NCI-H1436 (cell line): ENCODE measurements at regions not wholly inside any gene's neighbourhood (a gene's known extent, or its start where the extent isn't known, plus 50 kb on each side); places are given as distances from the start of the nearest gene placed in this dataset.
"Not testable (repeated sequence)": the region's sequence is repeated elsewhere in the genome, so short reads cannot be mapped to it uniquely, and the experiment has no call there.

Experiments used
- DNase-seq: peaks from one replicate; lab custom pipeline; 2025; lab: John Stamatoyannopoulos, UW

- DNase-seq = no peak
These were observed 349.8 kb downstream of the IPO8 start for GRCh38 chr12:30345744-30346471.

- DNase-seq = no peak
These were observed 365.1 kb downstream of the IPO8 start for GRCh38 chr12:30330565-30330964.

- DNase-seq = no peak
These were observed 366.4 kb downstream of the IPO8 start for GRCh38 chr12:30329281-30329680.

GRCh38 chr12:30323008-30323407, 372.7 kb downstream of the IPO8 start:
- no peak for DNase-seq

- DNase-seq = no peak
These were observed 375.1 kb downstream of the IPO8 start for GRCh38 chr12:30320561-30320960.

- DNase-seq = no peak
These were observed 381.1 kb downstream of the IPO8 start for GRCh38 chr12:30314506-30315100.

GRCh38 chr12:30308010-30308717, 387.5 kb downstream of the IPO8 start:
- DNase-seq = no peak

- no peak for DNase-seq
These were observed 391.1 kb downstream of the IPO8 start for GRCh38 chr12:30304528-30304927.

- DNase-seq = no peak
These were observed 394.4 kb downstream of the IPO8 start for GRCh38 chr12:30301291-30301690.

GRCh38 chr12:30296486-30296885, 399.2 kb downstream of the IPO8 start:
- DNase-seq = no peak

- DNase-seq = no peak
These were observed 409.2 kb downstream of the IPO8 start for GRCh38 chr12:30286345-30286926.

GRCh38 chr12:30278401-30278800, 417.3 kb downstream of the IPO8 start:
- DNase-seq = no peak

- DNase-seq = not testable (repeated sequence)
These were observed 423.2 kb downstream of the IPO8 start for GRCh38 chr12:30272515-30272914.

- DNase-seq = no peak
These were observed 426.2 kb downstream of the IPO8 start for GRCh38 chr12:30269496-30269895.

- no peak for DNase-seq
These were observed 427.6 kb downstream of the IPO8 start for GRCh38 chr12:30268041-30268440.

- no peak for DNase-seq
These were observed 432.2 kb downstream of the IPO8 start for GRCh38 chr12:30263434-30263833.

GRCh38 chr12:30257618-30258017, 438.1 kb downstream of the IPO8 start:
- DNase-seq = no peak

- DNase-seq = no peak
These were observed 444.1 kb downstream of the IPO8 start for GRCh38 chr12:30251546-30251945.

GRCh38 chr12:30243426-30243825, 452.2 kb downstream of the IPO8 start:
- DNase-seq = no peak

GRCh38 chr12:30219047-30219446, 435.3 kb upstream of the TMTC1 start:
- DNase-seq = no peak

GRCh38 chr12:30218073-30218472, 434.3 kb upstream of the TMTC1 start:
- DNase-seq = no peak

GRCh38 chr12:30213166-30213565, 429.4 kb upstream of the TMTC1 start:
- DNase-seq = no peak

- no peak for DNase-seq
These were observed 428.0 kb upstream of the TMTC1 start for GRCh38 chr12:30211743-30212142.
